Stromal cell of bone marrow (primary cell): ENCODE measurements at regions not wholly inside any gene's neighbourhood (a gene's known extent, or its start where the extent isn't known, plus 50 kb on each side); places are given as distances from the start of the nearest gene placed in this dataset.

Experiments
- DNase-seq: peaks from one replicate; pipeline ENCODE4 v3.0.0-alpha.2; 2012; ENCODE audit warnings: low read depth

GRCh38 chr12:66910366-66910974 lies 231.6 kb upstream of the GRIP1 start:
- no peak for DNase-seq

DNA sequence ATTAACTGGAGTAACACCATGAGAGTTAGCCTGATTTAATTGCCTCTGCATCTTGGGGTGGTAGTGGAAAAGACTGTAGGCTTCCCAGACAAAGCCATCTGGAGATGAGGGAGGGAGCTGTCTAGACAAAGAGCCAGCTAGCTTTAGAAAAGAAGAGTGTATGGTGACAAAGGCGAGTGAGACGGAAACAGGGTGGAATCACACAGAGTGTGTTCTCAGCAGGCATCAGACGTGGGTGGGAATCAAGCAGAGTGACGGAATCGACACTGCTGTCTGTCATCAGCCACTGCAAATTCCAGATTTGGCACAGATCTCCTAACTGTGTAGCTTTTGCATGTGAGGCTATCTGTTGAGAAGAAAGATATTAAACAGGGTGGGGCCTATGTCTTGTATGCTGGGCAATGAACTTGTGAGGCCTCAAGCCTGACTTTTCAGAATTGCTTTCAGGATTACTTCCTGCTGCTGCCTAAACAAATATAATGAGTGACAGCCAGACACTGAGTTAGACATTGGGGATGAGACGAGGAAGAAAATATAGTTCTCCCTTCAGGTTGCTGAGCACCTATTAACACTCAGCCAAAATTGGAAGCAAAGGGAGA lies 236.5 kb upstream of the GRIP1 start:
- no peak for DNase-seq

- DNase-seq: no peak
Measured at GRCh38 chr12:66916189-66916588, 237.3 kb upstream of the GRIP1 start.

- DNase-seq: no peak
Measured at GRCh38 chr12:66919466-66919865, 240.6 kb upstream of the GRIP1 start.

- no peak for DNase-seq
Measured at GRCh38 chr12:66920205-66920604, 241.3 kb upstream of the GRIP1 start.

DNA sequence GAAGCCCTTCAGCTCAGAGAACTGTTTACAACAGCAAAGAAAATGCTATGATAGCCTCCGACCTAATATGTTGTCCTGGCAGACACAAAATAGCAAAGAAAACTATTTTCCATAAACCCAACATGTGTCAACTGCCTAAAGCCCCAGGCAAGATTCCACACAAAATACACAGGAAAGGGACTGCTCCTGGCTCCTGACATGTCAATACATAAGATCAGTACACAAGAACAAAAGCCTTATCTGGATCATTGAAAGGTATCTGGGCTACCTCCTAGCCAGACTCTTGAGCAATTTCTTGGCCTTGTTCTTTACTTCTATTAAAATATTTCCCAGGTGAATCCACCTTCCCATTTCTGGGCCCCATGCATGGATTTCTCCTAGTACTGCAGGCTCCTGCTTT lies 242.3 kb upstream of the GRIP1 start:
- no peak for DNase-seq

DNA sequence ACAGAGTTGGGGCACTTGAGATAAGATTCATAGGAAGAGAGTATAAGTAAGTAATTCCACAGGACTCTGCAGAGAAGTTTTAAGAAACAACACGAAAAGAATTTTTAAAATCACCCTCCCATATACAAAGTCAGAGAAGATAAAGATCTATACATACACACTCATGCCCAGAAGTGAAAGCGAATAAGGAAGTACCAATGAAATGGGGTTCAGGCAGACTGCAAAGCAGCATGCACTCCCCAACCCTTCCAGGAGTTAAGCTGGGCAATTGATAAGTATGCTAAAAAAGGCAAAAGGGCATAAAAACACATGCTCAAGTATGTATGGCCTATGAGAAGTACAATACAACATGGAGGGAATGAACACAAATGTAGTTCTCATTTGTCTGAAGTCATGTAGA lies 246.2 kb upstream of the GRIP1 start:
- DNase-seq: no peak

- no peak for DNase-seq
Measured at GRCh38 chr12:66929121-66929520, 250.2 kb upstream of the GRIP1 start.

- DNase-seq: no peak
Measured at GRCh38 chr12:66931091-66931490, 252.2 kb upstream of the GRIP1 start.

DNA sequence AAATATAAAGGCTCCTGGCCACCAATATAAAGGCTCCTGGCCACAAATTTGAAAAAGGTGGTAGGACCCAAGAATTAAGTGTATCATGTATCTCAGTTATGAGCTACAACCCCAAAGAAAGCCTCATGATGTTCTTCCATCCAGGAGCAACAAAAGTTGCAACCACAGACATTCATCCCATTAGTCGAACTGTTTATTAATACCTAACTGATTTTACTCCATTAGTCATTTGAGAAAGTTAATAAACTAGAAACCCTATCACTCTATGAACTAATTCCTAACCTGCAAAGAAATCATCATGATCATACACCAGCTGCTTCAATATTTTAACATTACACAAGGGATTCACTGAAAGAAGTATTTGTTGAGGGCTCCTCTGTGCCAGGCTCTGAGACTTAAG lies 253.2 kb upstream of the GRIP1 start:
- no peak for DNase-seq

DNA sequence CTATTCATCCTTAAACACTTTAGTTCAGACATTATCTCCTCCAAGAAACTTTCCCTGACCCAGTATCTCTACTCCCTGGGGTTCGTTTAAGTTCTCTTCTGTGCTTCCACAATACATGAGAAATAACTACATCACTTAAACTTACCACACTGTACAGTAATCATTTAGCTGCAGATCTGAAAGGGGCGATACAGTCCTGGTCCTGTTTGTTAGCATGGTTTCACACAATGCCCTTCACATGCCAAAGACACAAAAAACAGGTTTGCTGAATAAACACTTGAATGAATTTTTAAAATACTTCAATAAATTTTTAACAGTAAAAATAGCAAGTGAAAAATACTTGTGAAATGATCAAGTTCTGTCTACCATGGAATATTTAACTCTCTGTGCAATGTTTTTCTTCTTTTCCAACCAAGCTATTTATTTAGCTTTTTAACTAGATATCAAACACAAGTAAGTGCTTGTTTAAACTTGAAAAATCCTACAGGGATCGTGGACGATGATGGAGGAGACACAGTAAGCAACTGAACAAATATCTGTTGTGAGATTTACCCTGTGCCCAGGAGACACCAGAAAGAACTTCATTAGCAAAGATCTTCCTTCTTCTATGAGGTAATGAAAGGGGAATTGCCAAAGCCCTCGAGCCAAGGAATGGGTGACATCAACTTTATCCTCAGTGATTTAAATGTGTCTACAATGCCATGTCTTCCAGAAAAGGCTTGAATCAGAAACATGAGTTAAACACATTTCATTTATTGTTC lies 255.6 kb upstream of the GRIP1 start:
- no peak for DNase-seq

DNA sequence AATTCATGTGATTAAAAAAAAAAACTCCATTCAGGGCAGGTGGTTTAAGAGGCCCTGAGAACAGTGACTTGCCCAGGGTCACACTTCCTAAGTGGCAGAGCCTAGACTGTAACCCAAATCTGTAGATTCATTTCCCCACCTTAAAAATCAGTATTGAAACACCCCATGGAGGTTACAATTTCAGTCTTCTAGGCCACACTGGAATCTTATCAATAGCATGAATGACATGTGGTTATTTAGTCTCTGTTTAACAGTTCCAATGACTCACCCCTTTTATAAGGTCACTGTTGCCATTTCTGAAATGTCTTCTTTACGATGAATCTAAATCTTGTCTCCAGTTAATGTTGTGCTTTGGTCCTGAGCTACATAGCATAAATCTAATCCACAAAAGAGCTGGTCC lies 262.3 kb upstream of the GRIP1 start:
- no peak for DNase-seq

GRCh38 chr12:66942741-66943465 lies 264.0 kb upstream of the GRIP1 start:
- DNase-seq: no peak

GRCh38 chr12:66944365-66944764 lies 265.5 kb upstream of the GRIP1 start:
- DNase-seq: no peak

- DNase-seq: no peak
Measured at GRCh38 chr12:66945189-66945817, 266.4 kb upstream of the GRIP1 start.

- DNase-seq: no peak
Measured at GRCh38 chr12:66947119-66947518, 268.2 kb upstream of the GRIP1 start.

DNA sequence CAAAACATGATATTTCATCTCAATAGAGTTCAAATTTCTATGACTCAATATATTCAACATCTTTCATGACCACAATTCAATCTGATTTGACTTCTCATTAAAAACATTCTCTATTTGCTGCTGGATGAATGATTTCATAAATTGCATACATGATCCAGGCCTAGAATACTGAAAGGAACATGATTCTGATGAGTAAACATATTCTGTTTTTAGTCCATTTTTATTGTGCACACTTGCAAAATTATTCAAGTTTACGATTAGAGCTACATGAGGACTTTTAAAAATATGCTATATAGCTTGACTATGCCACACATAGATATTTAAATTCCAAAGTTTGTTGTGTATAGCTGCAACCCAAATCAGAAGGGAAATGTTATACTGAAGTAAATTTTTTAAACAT lies 273.8 kb upstream of the GRIP1 start:
- no peak for DNase-seq

DNA sequence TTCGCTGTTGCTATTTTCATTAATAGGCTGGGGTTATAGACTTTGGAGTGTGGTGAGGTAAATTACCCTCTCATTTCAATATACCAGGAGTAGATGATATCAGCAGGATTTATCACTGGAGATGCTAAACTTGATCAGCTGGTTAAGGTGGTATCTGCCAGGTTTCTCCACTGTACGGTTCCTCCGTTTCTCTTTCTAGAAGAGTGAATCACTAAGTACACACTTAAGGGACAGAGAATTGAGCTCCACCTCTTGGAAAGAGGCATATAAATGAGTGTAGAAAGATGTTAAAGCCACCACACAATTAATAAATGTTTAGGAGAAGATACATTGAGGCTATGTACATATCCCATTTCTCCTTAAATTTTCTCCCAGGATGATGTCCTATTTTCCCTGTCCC lies 277.4 kb upstream of the GRIP1 start:
- no peak for DNase-seq

- DNase-seq: no peak
Measured at GRCh38 chr12:66959276-66959675, 280.4 kb upstream of the GRIP1 start.

DNA sequence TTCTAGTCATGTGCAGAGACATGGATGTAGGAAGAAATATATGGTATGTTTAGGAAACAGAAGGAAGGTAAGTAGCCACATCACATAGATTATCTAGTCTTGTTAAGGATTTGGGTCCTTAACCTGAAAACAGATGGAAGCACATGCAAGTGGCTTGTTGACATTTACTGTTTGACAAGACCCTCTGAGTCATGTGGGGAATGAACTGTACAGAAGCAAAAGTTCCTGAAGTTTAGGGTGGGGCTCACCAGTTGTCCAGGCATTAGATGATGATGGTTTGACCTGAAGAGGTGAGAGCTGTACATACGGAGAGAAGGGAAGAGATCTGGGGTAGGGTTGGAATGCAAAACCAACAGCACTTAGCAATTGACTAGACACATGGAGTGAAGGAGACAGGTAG lies 281.1 kb upstream of the GRIP1 start:
- no peak for DNase-seq

- no peak for DNase-seq
Measured at GRCh38 chr12:66960704-66961690, 282.1 kb upstream of the GRIP1 start.
